WERI-Rb-1 (cell line): ENCODE measurements at regions not wholly inside any gene's neighbourhood (a gene's known extent, or its start where the extent isn't known, plus 50 kb on each side); places are given as distances from the start of the nearest gene placed in this dataset.

Source experiments
- DNase-seq: peaks from one replicate; pipeline ENCODE4 v3.0.0-alpha.2; 2020
- H3K27ac ChIP-seq: fragments of 250-450 bp; sonication (Bioruptor Pico); 2 replicates; pipeline ENCODE4 v1.5.1; 2020; ENCODE audit warnings: mild to moderate bottlenecking, moderate library complexity
- H3K27me3 ChIP-seq: fragments of 250-450 bp; sonication (Bioruptor Pico); 2 replicates; pipeline ENCODE4 v1.5.1; 2021; ENCODE audit warnings: mild to moderate bottlenecking, low read depth, moderate library complexity; ENCODE audit not compliant: insufficient read depth, severe bottlenecking
- H3K36me3 ChIP-seq: fragments of 250-450 bp; sonication (Bioruptor Pico); 2 replicates; pipeline ENCODE4 v1.5.1; 2020; ENCODE audit warnings: mild to moderate bottlenecking, moderate library complexity
- H3K4me3 ChIP-seq: 2 replicates; pipeline ENCODE4 v1.5.1; 2011; ENCODE audit warnings: low read depth, mild to moderate bottlenecking, control low read depth, low read length
- H3K9me3 ChIP-seq: fragments of 250-450 bp; sonication (Bioruptor Pico); 2 replicates; pipeline ENCODE4 v1.5.1; 2021; ENCODE audit warnings: mild to moderate bottlenecking, moderate library complexity; ENCODE audit not compliant: severe bottlenecking
- TF ChIP-seq, protein P1 (sequence below): IDR thresholded peaks from 2 replicates; pipeline ENCODE4 v1.5.1; 2011; ENCODE audit warnings: low read depth, mild to moderate bottlenecking, control low read depth, inconsistent platforms, low read length

DNA sequence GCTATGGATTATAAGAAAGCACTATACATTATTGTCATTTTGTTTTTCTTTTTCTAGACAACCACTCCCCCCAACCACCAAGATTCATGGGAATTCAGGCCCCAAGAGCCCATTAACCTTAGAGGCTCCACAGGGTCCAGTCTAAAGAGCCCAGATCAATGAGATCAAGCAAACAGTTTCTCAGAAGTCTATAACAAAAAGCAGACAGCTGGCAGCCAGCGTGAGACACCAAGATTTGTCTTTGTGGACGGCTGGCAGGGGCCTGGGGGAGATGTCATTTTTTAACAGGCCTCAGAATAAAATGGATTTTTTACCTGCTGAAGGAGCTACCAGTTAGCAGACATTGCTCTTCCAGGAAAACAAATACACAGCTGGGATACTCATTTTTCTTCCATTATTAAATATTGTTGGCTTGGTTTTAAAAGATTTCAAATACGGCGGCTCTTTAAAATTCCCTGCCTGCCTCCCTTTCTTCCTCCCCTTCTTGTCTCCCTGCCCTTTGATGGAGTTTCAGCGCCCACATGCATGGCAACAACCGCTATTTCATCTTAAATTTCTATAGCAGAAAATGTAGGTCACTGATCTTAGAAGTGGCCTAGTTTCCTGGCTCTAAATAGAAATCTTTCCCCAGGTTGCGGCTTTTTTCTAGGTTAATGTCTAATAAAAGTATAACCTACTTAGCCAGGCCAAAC is 130.6 kb downstream of the FAM174B start:
- no peaks in the 10 kb centered on the region for H3K27me3 ChIP-seq
- no peak overlapping the region for H3K4me3 ChIP-seq
- H3K27ac ChIP-seq: peak overlapping the region; percentile 59
- TF ChIP-seq, protein P1, sequence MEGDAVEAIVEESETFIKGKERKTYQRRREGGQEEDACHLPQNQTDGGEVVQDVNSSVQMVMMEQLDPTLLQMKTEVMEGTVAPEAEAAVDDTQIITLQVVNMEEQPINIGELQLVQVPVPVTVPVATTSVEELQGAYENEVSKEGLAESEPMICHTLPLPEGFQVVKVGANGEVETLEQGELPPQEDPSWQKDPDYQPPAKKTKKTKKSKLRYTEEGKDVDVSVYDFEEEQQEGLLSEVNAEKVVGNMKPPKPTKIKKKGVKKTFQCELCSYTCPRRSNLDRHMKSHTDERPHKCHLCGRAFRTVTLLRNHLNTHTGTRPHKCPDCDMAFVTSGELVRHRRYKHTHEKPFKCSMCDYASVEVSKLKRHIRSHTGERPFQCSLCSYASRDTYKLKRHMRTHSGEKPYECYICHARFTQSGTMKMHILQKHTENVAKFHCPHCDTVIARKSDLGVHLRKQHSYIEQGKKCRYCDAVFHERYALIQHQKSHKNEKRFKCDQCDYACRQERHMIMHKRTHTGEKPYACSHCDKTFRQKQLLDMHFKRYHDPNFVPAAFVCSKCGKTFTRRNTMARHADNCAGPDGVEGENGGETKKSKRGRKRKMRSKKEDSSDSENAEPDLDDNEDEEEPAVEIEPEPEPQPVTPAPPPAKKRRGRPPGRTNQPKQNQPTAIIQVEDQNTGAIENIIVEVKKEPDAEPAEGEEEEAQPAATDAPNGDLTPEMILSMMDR: no peak
- peaks cover 8% of the 10 kb centered on the region for H3K9me3 ChIP-seq
- no peaks in the 10 kb centered on the region for H3K36me3 ChIP-seq
- peak; percentile 33 for DNase-seq

DNA sequence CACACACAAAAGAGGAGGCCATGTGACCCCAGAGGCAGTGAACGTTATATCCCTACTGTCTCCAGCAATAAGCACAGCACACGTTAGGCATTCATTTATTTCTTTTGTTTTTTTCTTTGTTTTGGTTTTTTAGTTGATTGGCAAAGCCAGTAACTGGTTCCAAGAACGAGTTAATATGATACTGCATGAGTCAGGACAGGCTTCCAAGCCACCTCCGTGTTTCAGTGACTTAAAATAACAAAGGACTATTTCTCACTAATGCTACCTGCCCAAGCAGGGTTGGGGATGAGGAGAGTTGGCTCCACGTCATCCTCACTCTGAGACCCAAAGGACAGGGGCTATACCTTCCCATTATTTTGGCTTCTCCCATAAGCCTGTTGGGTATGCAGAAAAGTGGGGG is 130.5 kb downstream of the ST8SIA2 start:
- Histone ChIP-seq H3K36me3 (no peaks in the 10 kb centered on the region), H3K9me3 (peaks cover 3% of the 10 kb centered on the region), H3K4me3 (no peak overlapping the region), H3K27me3 (no peaks in the 10 kb centered on the region), H3K27ac (peak overlapping the region; percentile 54)
- no peak for DNase-seq
- TF ChIP-seq, protein P1: no peak

DNA sequence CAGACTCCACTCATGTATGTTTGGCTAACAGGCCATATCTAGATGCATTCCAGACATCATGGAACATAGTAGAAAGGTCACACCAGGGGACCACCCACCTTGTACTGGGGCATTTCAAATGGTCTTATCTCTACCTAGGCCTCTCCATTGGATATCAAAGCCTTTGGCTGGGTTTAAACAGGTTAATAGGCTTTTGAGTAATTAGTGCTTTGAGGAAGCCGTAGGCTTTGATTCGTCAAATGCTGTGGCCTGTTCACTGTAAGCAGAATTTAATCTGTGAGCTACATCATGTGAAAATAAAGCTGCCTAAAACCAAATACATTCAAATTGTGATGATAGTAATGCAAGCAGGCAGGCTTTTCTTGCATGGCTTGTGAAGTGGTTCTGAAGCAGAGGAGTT is 129.5 kb downstream of the ST8SIA2 start:
- Histone ChIP-seq H3K4me3 (no peak overlapping the region), H3K9me3 (peaks cover 3% of the 10 kb centered on the region), H3K27ac (peak overlapping the region; percentile 54), H3K27me3 (no peaks in the 10 kb centered on the region), H3K36me3 (no peaks in the 10 kb centered on the region)
- TF ChIP-seq, protein P1: no peak
- peak; percentile 57 for DNase-seq

DNA sequence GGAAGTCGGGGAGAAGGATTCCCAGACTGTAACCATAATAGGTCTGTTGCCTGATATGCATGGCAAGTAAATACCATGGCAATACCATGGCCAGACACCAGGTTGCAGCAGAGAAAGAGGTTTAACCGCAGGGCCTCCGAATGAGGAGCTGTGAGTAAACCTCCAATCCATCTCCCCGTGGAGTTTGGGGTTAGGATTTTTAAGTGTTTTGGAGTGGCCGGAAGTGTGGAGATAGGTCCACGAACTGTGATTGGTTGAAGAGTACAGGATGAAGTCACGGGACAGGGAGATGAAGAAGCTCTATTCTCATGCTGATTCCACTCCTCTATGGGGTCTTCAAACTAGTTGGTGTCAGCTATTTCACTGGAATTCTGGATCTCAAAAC is 127.9 kb downstream of the ST8SIA2 start:
- peaks cover 1% of the 10 kb centered on the region for H3K9me3 ChIP-seq
- TF ChIP-seq, protein P1: peak; percentile 68
- DNase-seq: peak; percentile 89
- no peak overlapping the region for H3K4me3 ChIP-seq
- H3K27ac ChIP-seq: 0 out of 2 replicates have a peak overlapping the region, but pooled peaks have one; percentile 10
- H3K36me3 ChIP-seq: no peaks in the 10 kb centered on the region
- H3K27me3 ChIP-seq: no peaks in the 10 kb centered on the region

DNA sequence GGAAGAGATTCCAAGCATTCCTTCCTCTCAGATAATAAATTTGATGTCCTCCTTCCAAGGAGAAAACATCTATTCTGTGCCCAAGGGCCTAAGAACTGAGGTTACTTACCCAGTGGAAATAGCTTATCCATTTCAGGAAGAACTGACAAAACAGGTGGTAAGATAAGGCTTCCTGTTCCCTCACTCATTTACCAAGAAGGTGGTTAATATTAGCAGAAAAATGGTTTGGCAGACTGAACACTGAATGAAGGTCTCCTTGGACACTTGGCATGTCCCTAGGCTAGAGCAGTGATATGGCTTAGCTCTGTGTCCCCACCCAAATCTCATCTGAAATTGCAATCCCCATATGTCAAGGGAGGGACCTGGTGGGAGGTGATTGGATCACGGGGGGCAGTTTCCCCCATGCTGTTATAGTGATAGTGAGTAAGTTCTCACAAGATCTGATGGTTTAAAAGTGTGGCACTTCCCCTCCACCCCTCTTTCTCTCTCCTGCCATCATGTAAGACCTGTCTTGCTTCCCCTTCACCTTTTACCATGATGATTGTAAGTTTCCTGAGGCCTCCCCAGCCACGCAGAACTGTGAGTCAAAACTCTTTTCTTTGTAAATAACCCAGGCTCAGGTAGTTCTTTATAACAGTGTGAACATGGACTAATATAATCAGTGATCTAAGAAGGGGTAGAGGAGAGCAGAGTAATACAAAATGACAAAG is 127.4 kb downstream of the ST8SIA2 start:
- no peaks in the 10 kb centered on the region for H3K36me3 ChIP-seq
- no peak for DNase-seq
- H3K27me3 ChIP-seq: no peaks in the 10 kb centered on the region
- TF ChIP-seq, protein P1: no peak
- H3K27ac ChIP-seq: 0 out of 2 replicates have a peak overlapping the region, but pooled peaks have one; percentile 10
- H3K9me3 ChIP-seq: no peaks in the 10 kb centered on the region
- H3K4me3 ChIP-seq: no peak overlapping the region
